ENCODE measurements at regions not wholly inside any gene's neighbourhood (a gene's known extent, or its start where the extent isn't known, plus 50 kb on each side); places are given as distances from the start of the nearest gene placed in this dataset.

DNA sequence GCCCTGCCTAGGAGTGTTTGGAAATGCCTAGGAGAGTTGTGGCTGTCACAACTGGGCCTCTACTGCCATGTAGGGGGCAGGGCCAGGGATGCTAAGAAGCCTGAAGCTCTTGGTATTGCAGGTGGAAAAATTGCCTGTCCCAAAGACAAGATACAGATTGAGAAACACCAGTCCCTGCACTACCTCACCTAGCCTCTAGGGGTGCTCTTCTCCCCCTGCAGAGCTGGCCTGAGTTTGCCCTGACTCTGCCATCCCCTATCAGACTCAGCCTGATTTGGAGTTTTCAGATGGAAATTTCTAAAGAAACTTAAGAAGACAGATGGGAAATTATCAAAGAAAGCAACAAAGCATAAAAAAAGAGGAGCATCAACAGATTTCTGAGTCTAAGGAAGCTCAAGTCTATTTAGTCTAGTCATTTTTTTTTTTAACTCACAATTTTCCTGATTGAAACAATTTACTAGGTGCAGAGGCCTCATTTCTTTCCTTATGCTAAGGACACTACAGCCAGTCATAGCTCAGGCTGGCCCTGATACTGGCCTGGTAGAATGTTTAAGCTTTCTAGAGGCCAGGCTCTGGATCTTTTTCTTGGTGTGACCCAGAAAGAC, 61.4 kb upstream of the LRRN2 start:
- TF ChIP-seq, protein P1, sequence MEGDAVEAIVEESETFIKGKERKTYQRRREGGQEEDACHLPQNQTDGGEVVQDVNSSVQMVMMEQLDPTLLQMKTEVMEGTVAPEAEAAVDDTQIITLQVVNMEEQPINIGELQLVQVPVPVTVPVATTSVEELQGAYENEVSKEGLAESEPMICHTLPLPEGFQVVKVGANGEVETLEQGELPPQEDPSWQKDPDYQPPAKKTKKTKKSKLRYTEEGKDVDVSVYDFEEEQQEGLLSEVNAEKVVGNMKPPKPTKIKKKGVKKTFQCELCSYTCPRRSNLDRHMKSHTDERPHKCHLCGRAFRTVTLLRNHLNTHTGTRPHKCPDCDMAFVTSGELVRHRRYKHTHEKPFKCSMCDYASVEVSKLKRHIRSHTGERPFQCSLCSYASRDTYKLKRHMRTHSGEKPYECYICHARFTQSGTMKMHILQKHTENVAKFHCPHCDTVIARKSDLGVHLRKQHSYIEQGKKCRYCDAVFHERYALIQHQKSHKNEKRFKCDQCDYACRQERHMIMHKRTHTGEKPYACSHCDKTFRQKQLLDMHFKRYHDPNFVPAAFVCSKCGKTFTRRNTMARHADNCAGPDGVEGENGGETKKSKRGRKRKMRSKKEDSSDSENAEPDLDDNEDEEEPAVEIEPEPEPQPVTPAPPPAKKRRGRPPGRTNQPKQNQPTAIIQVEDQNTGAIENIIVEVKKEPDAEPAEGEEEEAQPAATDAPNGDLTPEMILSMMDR (IDR thresholded peaks at IDR 0.05; ENCODE audit: low read depth, low read length) = peak; percentile 99
- H3K4me3 ChIP-seq (replicated peaks in 1 of 2; ENCODE audit: low read depth in 2 of 2, low read length in 2 of 2) = no peak overlapping the region
- DNase-seq (ENCODE audit: low read depth in 2 of 2) = peak; percentile 55 to 58

DNA sequence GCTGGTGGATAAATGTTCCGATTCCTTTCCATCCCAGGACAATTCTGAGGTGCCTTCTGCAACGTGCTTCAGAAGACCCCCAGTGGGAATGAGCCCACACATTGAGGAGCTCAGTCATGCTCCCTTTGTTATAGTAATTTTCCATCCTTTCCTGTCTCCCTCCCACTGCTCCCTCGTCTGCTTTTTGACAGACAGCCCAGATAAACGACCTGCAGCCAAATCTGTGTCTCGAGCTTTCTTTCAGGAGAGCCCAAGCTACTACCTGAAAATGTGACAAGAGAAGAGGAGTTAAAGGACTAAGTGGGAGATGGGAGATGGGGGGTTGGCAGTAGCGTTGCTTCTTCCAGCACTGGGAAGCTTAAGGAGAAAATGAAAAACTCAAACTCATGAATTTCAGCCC, 65.9 kb upstream of the LRRN2 start:
- DNase-seq (ENCODE audit: low read depth in 2 of 2) = no peak

DNA sequence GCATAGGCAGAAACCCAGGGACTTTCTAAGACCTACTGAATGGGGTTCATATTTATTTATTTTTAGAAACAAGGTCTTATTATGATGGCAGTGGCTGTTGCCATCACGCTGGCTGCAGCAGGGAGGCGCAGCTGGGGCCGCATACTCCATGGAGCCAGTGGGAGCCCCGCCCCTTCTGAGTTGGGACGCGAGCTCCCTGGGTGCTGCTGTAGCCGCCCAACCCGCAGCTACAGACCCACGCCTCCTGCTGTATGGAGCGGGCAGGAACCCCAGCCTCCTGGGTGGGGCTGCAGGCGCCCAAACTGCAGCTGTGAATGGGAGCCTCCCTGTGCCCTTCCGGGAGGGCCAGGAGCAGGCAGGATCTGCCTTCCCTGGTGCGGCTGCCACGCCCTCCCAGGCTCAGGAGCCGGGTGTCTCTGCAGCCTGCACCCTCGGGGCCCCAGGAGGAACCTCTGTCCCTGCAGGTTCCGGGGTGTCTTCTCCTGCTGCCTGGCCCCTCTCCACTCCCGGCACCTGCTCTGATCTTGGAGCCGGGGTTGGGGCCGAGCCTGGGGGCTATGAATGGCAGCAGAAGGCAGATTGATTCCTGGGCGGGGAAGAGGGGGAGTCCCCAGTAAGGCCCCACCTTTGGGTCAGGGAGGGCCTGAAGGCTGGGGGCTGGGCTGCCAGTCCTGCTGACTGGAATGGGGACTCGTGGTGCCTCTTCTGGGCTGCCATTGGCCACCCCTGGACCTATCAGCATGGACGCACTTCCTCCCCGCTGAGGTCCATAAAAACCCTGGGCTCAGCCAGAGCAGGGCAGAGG, 66.5 kb upstream of the LRRN2 start:
- DNase-seq (ENCODE audit: low read depth in 2 of 2) = no peak
- TF ChIP-seq, protein P1 (IDR thresholded peaks at IDR 0.05; ENCODE audit: low read depth, low read length) = no peak
- no peak overlapping the region for H3K4me3 ChIP-seq (replicated peaks in 1 of 2; ENCODE audit: low read depth in 2 of 2, low read length in 2 of 2)

More for the DNA sequence above, 65.9 kb upstream of the LRRN2 start:
- H3K4me3 ChIP-seq (replicated peaks in 1 of 2; ENCODE audit: low read depth in 2 of 2, low read length in 2 of 2) = no peak overlapping the region
- TF ChIP-seq, protein P1 (IDR thresholded peaks at IDR 0.05; ENCODE audit: low read depth, low read length) = no peak

DNA sequence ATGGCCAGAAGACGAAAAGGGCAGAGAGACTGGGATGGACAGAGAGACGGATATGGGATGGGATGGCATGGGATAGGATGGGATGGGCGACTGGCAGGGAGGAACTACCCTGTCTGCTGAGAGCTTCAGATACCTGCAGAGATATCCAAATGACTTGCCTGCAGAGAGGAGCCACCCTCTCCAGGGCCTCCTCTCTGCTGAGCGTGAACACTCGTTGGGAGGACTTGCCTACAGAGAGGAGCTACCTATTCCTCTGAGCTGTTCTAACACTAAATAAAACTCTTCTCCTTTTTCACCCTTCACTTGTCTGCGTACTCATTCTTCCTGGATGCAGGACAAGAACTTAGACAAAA, 67.1 kb upstream of the LRRN2 start:
- no peak for DNase-seq (ENCODE audit: low read depth in 2 of 2)
- TF ChIP-seq, protein P1 (IDR thresholded peaks at IDR 0.05; ENCODE audit: low read depth, low read length) = no peak
- H3K4me3 ChIP-seq (replicated peaks in 1 of 2; ENCODE audit: low read depth in 2 of 2, low read length in 2 of 2) = no peak overlapping the region

DNA sequence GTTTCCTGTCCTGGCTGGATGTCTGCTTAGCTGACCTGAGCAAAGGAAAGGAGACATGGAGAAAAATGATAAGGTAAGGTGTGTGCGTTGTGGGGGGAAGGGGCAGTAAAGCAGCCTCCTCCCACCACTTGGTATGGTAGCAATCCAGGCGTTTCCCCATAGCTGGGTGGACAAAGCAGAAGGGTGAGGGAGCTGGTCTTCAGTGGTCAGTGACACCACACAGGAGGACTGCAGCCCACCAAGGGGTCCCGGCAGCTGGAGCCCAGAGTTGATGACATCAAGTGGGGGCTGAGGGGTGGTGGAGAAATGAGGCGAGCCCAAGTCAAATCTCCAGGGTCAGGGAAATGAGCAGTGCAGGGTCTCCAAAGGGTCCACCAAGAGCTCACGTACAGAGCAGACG, 69.3 kb upstream of the LRRN2 start:
- TF ChIP-seq, protein P1 (IDR thresholded peaks at IDR 0.05; ENCODE audit: low read depth, low read length) = no peak
- DNase-seq (ENCODE audit: low read depth in 2 of 2) = no peak

DNA sequence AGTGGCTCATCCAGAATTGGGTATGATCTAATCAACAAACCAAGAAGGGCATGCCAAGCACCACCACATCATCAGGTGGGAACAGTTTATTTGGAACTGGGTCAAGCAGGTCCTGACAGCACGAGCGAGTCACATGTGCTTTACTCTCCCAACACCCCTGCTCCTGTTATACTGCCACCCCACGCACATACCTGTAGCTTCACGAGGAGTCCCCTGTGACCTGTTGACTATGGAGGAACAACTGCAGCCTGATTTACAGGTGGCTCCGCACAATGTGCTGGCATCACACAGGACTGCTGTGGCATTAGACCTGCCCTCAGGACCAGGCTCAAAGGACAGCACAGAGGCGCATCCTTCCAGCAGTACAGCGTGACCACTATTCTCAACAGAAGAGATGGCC, 70.8 kb upstream of the LRRN2 start:
- TF ChIP-seq, protein P1 (IDR thresholded peaks at IDR 0.05; ENCODE audit: low read depth, low read length) = no peak
- no peak overlapping the region for H3K4me3 ChIP-seq (replicated peaks in 1 of 2; ENCODE audit: low read depth in 2 of 2, low read length in 2 of 2)
- DNase-seq (ENCODE audit: low read depth in 2 of 2) = no peak

More for the DNA sequence above, 69.3 kb upstream of the LRRN2 start:
- no peak overlapping the region for H3K4me3 ChIP-seq (replicated peaks in 1 of 2; ENCODE audit: low read depth in 2 of 2, low read length in 2 of 2)
